HCT116 (cell line): ENCODE measurements at regions not wholly inside any gene's neighbourhood (a gene's known extent, or its start where the extent isn't known, plus 50 kb on each side); places are given as distances from the start of the nearest gene placed in this dataset.

Experiments used
- ATAC-seq: fragments of 200-7000 bp; cut with Tn5 transposase; 2 replicates; pipeline ENCODE4 v1.9.1; 2020; ENCODE audit warnings: mild to moderate bottlenecking, moderate library complexity
- BruUV-seq: library from RNA; stranded (reverse); fragments of 400-500 nt; replicated peaks from 2 replicates; lab custom pipeline; 2021; lab: Mats Ljungman, UMichigan
- CTCF ChIA-PET: fragments of 300-600 bp; sonication (Branson Sonifier 250); formaldehyde crosslinking; loops from one replicate; lab custom pipeline; 2021; ENCODE audit warnings: antibody characterized with exemption; lab: Charles Lee
- POLR2A ChIA-PET: fragments of 300-600, 350-600 bp; sonication (Branson Sonifier 250); formaldehyde crosslinking; loops from one replicate; lab custom pipeline; 2021; ENCODE audit warnings: antibody characterized with exemption; lab: Charles Lee
- RAD21 ChIA-PET, 2 experiments: fragments of 300-600 bp; sonication (Branson Sonifier 250); formaldehyde crosslinking; loops; one replicate each; lab custom pipeline; 2023; ENCODE audit warnings: low total read pairs in 2 of 2; ENCODE audit not compliant: uncharacterized antibody in 2 of 2, unreplicated experiment in 2 of 2, low non-redundant PET in 1 of 2; lab: Charles Lee
- DNase-seq: peaks from one replicate; pipeline ENCODE4 v3.0.0-alpha.2; 2010; ENCODE audit warnings: low read depth, low spot score
- H2AFZ ChIP-seq: fragments of 200-600 bp; shearing (Covaris generic), sonication (generic); 2 replicates; pipeline ENCODE4 v1.6.1; 2017; ENCODE audit warnings: low read depth, mixed run types, mixed read lengths, antibody characterized with exemption, low read length; ENCODE audit not compliant: poor library complexity, severe bottlenecking
- H3K27ac ChIP-seq: 2 replicates; pipeline ENCODE4 v1.5.1; 2012; ENCODE audit warnings: low read depth, low read length
- H3K27me3 ChIP-seq: fragments of 200-600 bp; sonication (generic); 2 replicates; pipeline ENCODE4 v1.6.1; 2016; ENCODE audit warnings: mixed run types, low read length, mixed read lengths; ENCODE audit not compliant: insufficient read depth
- H3K36me3 ChIP-seq, 2 experiments: fragments of 200-500 bp in 1 of 2; fragments of 200-600 bp in 1 of 2; sonication (Bioruptor generic) in 1 of 2; sonication (generic) in 1 of 2; 2 replicates each; pipeline versions ENCODE4 v1.5.1 to v1.6.1; 2014 to 2016; ENCODE audit warnings: low read length in 2 of 2, inconsistent platforms in 1 of 2, mixed read lengths in 1 of 2, mixed run types in 1 of 2; ENCODE audit not compliant: insufficient read depth in 2 of 2, control insufficient read depth in 1 of 2
- H3K4me1 ChIP-seq, 2 experiments: fragments of 200-600 bp in 1 of 2; sonication (generic) in 1 of 2; 2 replicates each; pipeline versions ENCODE4 v1.5.1 to v1.6.1; 2012 to 2017; ENCODE audit warnings: low read length in 2 of 2, inconsistent platforms in 1 of 2, mild to moderate bottlenecking in 1 of 2, mixed read lengths in 1 of 2, mixed run types in 1 of 2, moderate library complexity in 1 of 2; ENCODE audit not compliant: insufficient read depth in 2 of 2, control insufficient read depth in 1 of 2
- H3K4me2 ChIP-seq: fragments of 200-600 bp; sonication (generic); 2 replicates; pipeline ENCODE4 v1.6.1; 2017; ENCODE audit warnings: mixed run types, low read length, mixed read lengths
- H3K4me3 ChIP-seq, 2 experiments: fragments of 200-600 bp in 1 of 2; sonication (generic) in 1 of 2; replicated peaks in 1 of 2; 2 replicates each; pipeline ENCODE4 v1.5.1; 2011 to 2016; ENCODE audit warnings: low read length in 2 of 2, control low read depth in 1 of 2, low read depth in 1 of 2, mild to moderate bottlenecking in 1 of 2, mixed read lengths in 1 of 2, mixed run types in 1 of 2
- H3K79me2 ChIP-seq: fragments of 200-600 bp; sonication (generic); 2 replicates; pipeline ENCODE4 v1.6.1; 2017; ENCODE audit warnings: mild to moderate bottlenecking, mixed run types, low read length, moderate library complexity, mixed read lengths; ENCODE audit not compliant: insufficient read depth
- H3K9ac ChIP-seq: fragments of 200-600 bp; sonication (generic); 2 replicates; pipeline ENCODE4 v1.6.1; 2016; ENCODE audit warnings: low read length, mixed read lengths
- H3K9me2 ChIP-seq: fragments of 200-600 bp; sonication (generic), shearing (Covaris generic); 2 replicates; pipeline ENCODE4 v1.6.1; 2017; ENCODE audit warnings: mixed run types, mild to moderate bottlenecking, moderate library complexity; ENCODE audit not compliant: insufficient read depth
- H3K9me3 ChIP-seq, 2 experiments: fragments of 200-500 bp in 1 of 2; fragments of 200-600 bp in 1 of 2; sonication (Bioruptor generic) in 1 of 2; sonication (generic) in 1 of 2; 2 replicates each; pipeline ENCODE4 v1.6.1; 2014 to 2017; ENCODE audit warnings: low read length in 2 of 2, mixed read lengths in 2 of 2, inconsistent platforms in 1 of 2, low read depth in 1 of 2, mild to moderate bottlenecking in 1 of 2, mixed run types in 1 of 2, moderate library complexity in 1 of 2; ENCODE audit not compliant: control insufficient read depth in 1 of 2, insufficient read depth in 1 of 2
- H4K20me1 ChIP-seq: fragments of 200-600 bp; sonication (generic), shearing (Covaris generic); 2 replicates; pipeline ENCODE4 v1.6.1; 2017; ENCODE audit warnings: mixed run types, mild to moderate bottlenecking, moderate library complexity; ENCODE audit not compliant: insufficient read depth
- CBX3 ChIP-seq: IDR thresholded peaks from 2 replicates; pipeline ENCODE4 v1.6.1; 2012; ENCODE audit warnings: low read depth
- EGR1 ChIP-seq: IDR thresholded peaks from 2 replicates; pipeline ENCODE4 v1.6.1; 2012; ENCODE audit warnings: low read depth
- ELF1 ChIP-seq: IDR thresholded peaks from 2 replicates; pipeline ENCODE4 v1.6.1; 2012; ENCODE audit warnings: low read depth, borderline replicate concordance
- EZH2 ChIP-seq: fragments of 200-600 bp; sonication (generic); IDR thresholded peaks from 2 replicates; pipeline ENCODE4 v1.6.1; 2017; ENCODE audit warnings: antibody characterized with exemption, mixed run types
- FOSL1 ChIP-seq: IDR thresholded peaks from 2 replicates; pipeline ENCODE4 v1.6.1; 2012; ENCODE audit warnings: low read depth
- JUND ChIP-seq: IDR thresholded peaks from 2 replicates; pipeline ENCODE4 v1.6.1; 2012
- POLR2A ChIP-seq: IDR thresholded peaks from 2 replicates; pipeline ENCODE4 v1.7.0; 2011; ENCODE audit warnings: borderline replicate concordance; ENCODE audit not compliant: insufficient read depth, insufficient read length; ENCODE audit errors: extremely low read depth
- RAD21 ChIP-seq: IDR thresholded peaks from 2 replicates; pipeline ENCODE4 v1.6.1; 2012; ENCODE audit warnings: low read depth, mild to moderate bottlenecking
- SIN3A ChIP-seq: IDR thresholded peaks from 2 replicates; pipeline ENCODE4 v1.6.1; 2012; ENCODE audit warnings: low read depth
- SRF ChIP-seq: IDR thresholded peaks from 2 replicates; pipeline ENCODE4 v1.6.1; 2012; ENCODE audit warnings: low read depth
- TCF7L2 ChIP-seq: IDR thresholded peaks from 2 replicates; pipeline ENCODE4 v1.7.0; 2011; ENCODE audit warnings: borderline replicate concordance, inconsistent platforms; ENCODE audit not compliant: insufficient read depth, insufficient read length; ENCODE audit errors: extremely low read depth
- YY1 ChIP-seq: IDR thresholded peaks from 2 replicates; pipeline ENCODE4 v1.6.1; 2011; ENCODE audit warnings: low read length, low read depth, moderate library complexity, mild to moderate bottlenecking; ENCODE audit not compliant: insufficient replicate concordance; ENCODE audit errors: extremely low read depth
- ZFX ChIP-seq: fragments of 450-650 bp; IDR thresholded peaks from 2 replicates; pipeline ENCODE4 v1.6.1; 2017
- intact Hi-C: fragments of 100-400 bp; cut with micrococcal nuclease; formaldehyde crosslinking; loops from 2 replicates; pipeline ENCODE4 v1.10.0; 2022
- TF ChIP-seq, protein P1 (sequence below): IDR thresholded peaks from 2 replicates; pipeline ENCODE4 v1.6.1; 2012
- TF ChIP-seq, protein P2 (sequence below): IDR thresholded peaks from 2 replicates; pipeline ENCODE4 v1.6.1; 2012; ENCODE audit warnings: low read depth
- TF ChIP-seq, protein P3 (sequence below): IDR thresholded peaks from 2 replicates; pipeline ENCODE4 v1.6.1; 2012

- no peak for ATAC-seq
- POLR2A ChIA-PET = no interaction called here
- TF ChIP-seq ZFX = no peak
- TF ChIP-seq POLR2A = no peak
- TF ChIP-seq JUND = no peak
- no peak for TF ChIP-seq YY1
- TF ChIP-seq RAD21 = no peak
- no peak for TF ChIP-seq SRF
- TF ChIP-seq, protein P1, sequence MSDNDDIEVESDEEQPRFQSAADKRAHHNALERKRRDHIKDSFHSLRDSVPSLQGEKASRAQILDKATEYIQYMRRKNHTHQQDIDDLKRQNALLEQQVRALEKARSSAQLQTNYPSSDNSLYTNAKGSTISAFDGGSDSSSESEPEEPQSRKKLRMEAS = no peak
- TF ChIP-seq FOSL1 = no peak
- TF ChIP-seq, protein P2, sequence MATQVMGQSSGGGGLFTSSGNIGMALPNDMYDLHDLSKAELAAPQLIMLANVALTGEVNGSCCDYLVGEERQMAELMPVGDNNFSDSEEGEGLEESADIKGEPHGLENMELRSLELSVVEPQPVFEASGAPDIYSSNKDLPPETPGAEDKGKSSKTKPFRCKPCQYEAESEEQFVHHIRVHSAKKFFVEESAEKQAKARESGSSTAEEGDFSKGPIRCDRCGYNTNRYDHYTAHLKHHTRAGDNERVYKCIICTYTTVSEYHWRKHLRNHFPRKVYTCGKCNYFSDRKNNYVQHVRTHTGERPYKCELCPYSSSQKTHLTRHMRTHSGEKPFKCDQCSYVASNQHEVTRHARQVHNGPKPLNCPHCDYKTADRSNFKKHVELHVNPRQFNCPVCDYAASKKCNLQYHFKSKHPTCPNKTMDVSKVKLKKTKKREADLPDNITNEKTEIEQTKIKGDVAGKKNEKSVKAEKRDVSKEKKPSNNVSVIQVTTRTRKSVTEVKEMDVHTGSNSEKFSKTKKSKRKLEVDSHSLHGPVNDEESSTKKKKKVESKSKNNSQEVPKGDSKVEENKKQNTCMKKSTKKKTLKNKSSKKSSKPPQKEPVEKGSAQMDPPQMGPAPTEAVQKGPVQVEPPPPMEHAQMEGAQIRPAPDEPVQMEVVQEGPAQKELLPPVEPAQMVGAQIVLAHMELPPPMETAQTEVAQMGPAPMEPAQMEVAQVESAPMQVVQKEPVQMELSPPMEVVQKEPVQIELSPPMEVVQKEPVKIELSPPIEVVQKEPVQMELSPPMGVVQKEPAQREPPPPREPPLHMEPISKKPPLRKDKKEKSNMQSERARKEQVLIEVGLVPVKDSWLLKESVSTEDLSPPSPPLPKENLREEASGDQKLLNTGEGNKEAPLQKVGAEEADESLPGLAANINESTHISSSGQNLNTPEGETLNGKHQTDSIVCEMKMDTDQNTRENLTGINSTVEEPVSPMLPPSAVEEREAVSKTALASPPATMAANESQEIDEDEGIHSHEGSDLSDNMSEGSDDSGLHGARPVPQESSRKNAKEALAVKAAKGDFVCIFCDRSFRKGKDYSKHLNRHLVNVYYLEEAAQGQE = no peak
- no peak for TF ChIP-seq EGR1
- TF ChIP-seq, protein P3, sequence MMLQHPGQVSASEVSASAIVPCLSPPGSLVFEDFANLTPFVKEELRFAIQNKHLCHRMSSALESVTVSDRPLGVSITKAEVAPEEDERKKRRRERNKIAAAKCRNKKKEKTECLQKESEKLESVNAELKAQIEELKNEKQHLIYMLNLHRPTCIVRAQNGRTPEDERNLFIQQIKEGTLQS = no peak
- TF ChIP-seq CBX3 = no peak
- TF ChIP-seq ELF1 = no peak
- no peak for TF ChIP-seq EZH2
- no peak for TF ChIP-seq SIN3A
- TF ChIP-seq TCF7L2 = no peak
- intact Hi-C loops = no loop called here
- H3K9ac ChIP-seq = no peak overlapping the region
- H3K27ac ChIP-seq = no peak overlapping the region
- no peak overlapping the region for H3K4me2 ChIP-seq
- H3K9me2 ChIP-seq = no peaks in the 10 kb centered on the region
- H4K20me1 ChIP-seq = no peaks in the 10 kb centered on the region
- H3K4me1 ChIP-seq = no peaks in the 10 kb centered on the region
- H3K36me3 ChIP-seq = no peaks in the 10 kb centered on the region
- H2AFZ ChIP-seq = no peak overlapping the region
- H3K9me3 ChIP-seq = no peaks in the 10 kb centered on the region
- BruUV-seq = no TSS peak
- CTCF ChIA-PET = no interaction called here
- H3K27me3 ChIP-seq = no peaks in the 10 kb centered on the region
- RAD21 ChIA-PET = no interaction called here
- H3K79me2 ChIP-seq = no peaks in the 10 kb centered on the region
- H3K4me3 ChIP-seq = no peak overlapping the region
- DNase-seq = no peak
Observed at GRCh38 chr4:163949976-163950601, 455.6 kb downstream of the TMA16 start.
